H1 (cell line): ENCODE measurements at regions not wholly inside any gene's neighbourhood (a gene's known extent, or its start where the extent isn't known, plus 50 kb on each side); places are given as distances from the start of the nearest gene placed in this dataset.

ENCODE experiments used
- CTCF ChIA-PET: fragments of 300-600 bp; sonication (Branson Sonifier 250); formaldehyde crosslinking; loops from one replicate; lab custom pipeline; 2021; ENCODE audit not compliant: partially characterized antibody; lab: Charles Lee
- POLR2A ChIA-PET: fragments of 300-600 bp; sonication (Branson Sonifier 250); formaldehyde crosslinking; loops from one replicate; lab custom pipeline; 2021; ENCODE audit warnings: inconsistent platforms; ENCODE audit not compliant: partially characterized antibody; lab: Charles Lee
- DNase-seq, 2 experiments: peaks; one replicate each; pipeline versions ENCODE4 v3.0.0 to v3.0.0-alpha.2; 2010 to 2022; ENCODE audit warnings: low spot score in 2 of 2, low read depth in 1 of 2, mixed read lengths in 1 of 2
- FAIRE-seq: peaks from 2 replicates; lab custom pipeline; 2011; peaks lifted over from hg19 to GRCh38; lab: Jason Lieb, UNC
- H2AFZ ChIP-seq: 2 replicates; pipeline ENCODE4 v1.8.1; 2012; ENCODE audit warnings: low read length, inconsistent platforms
- H2AK5ac ChIP-seq: 2 replicates; pipeline ENCODE4 v1.6.1; 2013; ENCODE audit warnings: low read depth, low read length
- H2BK120ac ChIP-seq: replicated peaks from 2 replicates; pipeline ENCODE3; 2013; ENCODE audit warnings: low read depth, low read length, inconsistent platforms
- H2BK12ac ChIP-seq: 2 replicates; pipeline ENCODE4 v1.6.1; 2013; ENCODE audit warnings: low read depth, low read length
- H2BK15ac ChIP-seq: 2 replicates; pipeline ENCODE4 v1.6.1; 2013; ENCODE audit warnings: low read length
- H2BK20ac ChIP-seq: 2 replicates; pipeline ENCODE4 v1.6.1; 2013; ENCODE audit warnings: low read length
- H2BK5ac ChIP-seq: 2 replicates; pipeline ENCODE4 v1.6.1; 2013; ENCODE audit warnings: low read depth, low read length
- H3K14ac ChIP-seq: 2 replicates; pipeline ENCODE4 v1.6.1; 2013; ENCODE audit warnings: inconsistent platforms; ENCODE audit not compliant: insufficient read length
- H3K18ac ChIP-seq: 2 replicates; pipeline ENCODE4 v1.6.1; 2013; ENCODE audit warnings: low read length; ENCODE audit errors: extremely low read depth
- H3K23ac ChIP-seq: 2 replicates; pipeline ENCODE4 v1.6.1; 2013; ENCODE audit warnings: inconsistent platforms; ENCODE audit not compliant: insufficient read length
- H3K23me2 ChIP-seq: 2 replicates; pipeline ENCODE4 v1.6.1; 2013; ENCODE audit warnings: low read depth, low read length
- H3K27ac ChIP-seq: 2 replicates; pipeline ENCODE4 v1.6.1; 2011; ENCODE audit warnings: low read depth, low read length, inconsistent platforms
- H3K27me3 ChIP-seq, 4 experiments: replicated peaks in 1 of 4; 1 replicate in 1 of 4; 2 replicates in 3 of 4; pipeline versions ENCODE4 v1.6.1 to v1.8.1; 2011 to 2013; ENCODE audit warnings: low read length in 3 of 4, mild to moderate bottlenecking in 3 of 4, inconsistent platforms in 2 of 4, mixed read lengths in 2 of 4, moderate library complexity in 1 of 4; ENCODE audit not compliant: control insufficient read depth in 3 of 4, insufficient read depth in 3 of 4; ENCODE audit errors: extremely low read depth in 1 of 4
- H3K36me3 ChIP-seq, 4 experiments: 2 replicates each; pipeline versions ENCODE4 v1.6.1 to v1.8.1; 2011 to 2013; ENCODE audit warnings: mild to moderate bottlenecking in 4 of 4, low read length in 3 of 4, moderate library complexity in 2 of 4, control low read depth in 1 of 4, inconsistent platforms in 1 of 4; ENCODE audit not compliant: insufficient read depth in 4 of 4, control insufficient read depth in 2 of 4
- H3K4ac ChIP-seq: replicated peaks from 2 replicates; pipeline ENCODE3; 2013; ENCODE audit warnings: low read length, low read depth, mixed read lengths, inconsistent platforms; ENCODE audit not compliant: insufficient read length
- H3K4me1 ChIP-seq, 4 experiments: replicated peaks in 1 of 4; 1 replicate in 1 of 4; 2 replicates in 3 of 4; pipeline versions ENCODE4 v1.6.1 to v1.8.1; 2011 to 2013; ENCODE audit warnings: low read length in 3 of 4, inconsistent platforms in 2 of 4, mixed read lengths in 1 of 4; ENCODE audit not compliant: insufficient read depth in 4 of 4, control insufficient read depth in 3 of 4
- H3K4me2 ChIP-seq, 2 experiments: 2 replicates each; pipeline versions ENCODE4 v1.6.1 to v1.8.1; 2011 to 2013; ENCODE audit warnings: low read depth in 2 of 2, low read length in 2 of 2, control low read depth in 1 of 2, inconsistent platforms in 1 of 2, mild to moderate bottlenecking in 1 of 2; ENCODE audit not compliant: insufficient read depth in 1 of 2
- H3K4me3 ChIP-seq, 4 experiments: fragments of 200-600, 300-600 bp in 1 of 4; sonication (generic), shearing (Covaris generic), sonication (Bioruptor Twin) in 1 of 4; 2 replicates each; pipeline versions ENCODE4 v1.5.1 to v1.8.1; 2011 to 2016; ENCODE audit warnings: low read length in 4 of 4, low read depth in 3 of 4, control low read depth in 2 of 4, inconsistent platforms in 2 of 4, mild to moderate bottlenecking in 2 of 4, mixed read lengths in 1 of 4, moderate library complexity in 1 of 4; ENCODE audit not compliant: insufficient read depth in 2 of 4; ENCODE audit errors: extremely low read depth in 1 of 4
- H3K56ac ChIP-seq: replicated peaks from 2 replicates; pipeline ENCODE3; 2013; ENCODE audit warnings: low read depth, mild to moderate bottlenecking, mixed read lengths, low read length, inconsistent platforms; ENCODE audit not compliant: insufficient read length
- H3K79me1 ChIP-seq: 2 replicates; pipeline ENCODE4 v1.6.1; 2013; ENCODE audit warnings: low read depth, low read length, control low read depth
- H3K79me2 ChIP-seq, 2 experiments: 2 replicates each; pipeline versions ENCODE4 v1.6.1 to v1.8.1; 2012 to 2013; ENCODE audit warnings: low read length in 2 of 2, mild to moderate bottlenecking in 2 of 2, inconsistent platforms in 1 of 2; ENCODE audit not compliant: insufficient read depth in 2 of 2, control insufficient read depth in 1 of 2
- H3K9ac ChIP-seq, 4 experiments: replicated peaks in 1 of 4; 1 replicate in 1 of 4; 2 replicates in 3 of 4; pipeline versions ENCODE4 v1.6.1 to v1.8.1; 2011 to 2013; ENCODE audit warnings: low read depth in 3 of 4, low read length in 3 of 4, control low read depth in 2 of 4, mild to moderate bottlenecking in 2 of 4, moderate library complexity in 2 of 4, inconsistent platforms in 1 of 4; ENCODE audit errors: extremely low read depth in 1 of 4
- H3K9me3 ChIP-seq, 2 experiments: 2 replicates each; pipeline versions ENCODE4 v1.6.1 to v1.8.1; 2012 to 2013; ENCODE audit warnings: mild to moderate bottlenecking in 2 of 2, moderate library complexity in 2 of 2, control low read depth in 1 of 2, inconsistent platforms in 1 of 2, low read depth in 1 of 2, low read length in 1 of 2, mixed read lengths in 1 of 2; ENCODE audit not compliant: insufficient read depth in 2 of 2
- H4K20me1 ChIP-seq, 2 experiments: replicated peaks in 1 of 2; 2 replicates each; pipeline versions ENCODE3 to v1.8.1; 2011 to 2013; ENCODE audit warnings: inconsistent platforms in 2 of 2, low read length in 2 of 2, mild to moderate bottlenecking in 1 of 2; ENCODE audit not compliant: insufficient read depth in 2 of 2, control insufficient read depth in 1 of 2
- H4K5ac ChIP-seq: 2 replicates; pipeline ENCODE4 v1.6.1; 2013; ENCODE audit warnings: low read length, low read depth, mixed read lengths, inconsistent platforms; ENCODE audit not compliant: insufficient read length
- H4K8ac ChIP-seq: 2 replicates; pipeline ENCODE4 v1.8.0; 2013; ENCODE audit warnings: mild to moderate bottlenecking, moderate library complexity, low read length, inconsistent platforms; ENCODE audit not compliant: insufficient read depth; ENCODE audit errors: extremely low read depth
- H4K91ac ChIP-seq: replicated peaks from 2 replicates; pipeline ENCODE3; 2013; ENCODE audit warnings: low read length, mixed read lengths, inconsistent platforms; ENCODE audit not compliant: insufficient read length
- EP300 ChIP-seq, 2 experiments: IDR thresholded peaks; 1 replicate in 1 of 2; 2 replicates in 1 of 2; pipeline ENCODE4 v1.6.1; 2011 to 2012; ENCODE audit warnings: low read depth in 2 of 2, low read length in 2 of 2, mild to moderate bottlenecking in 2 of 2, borderline replicate concordance in 1 of 2, inconsistent platforms in 1 of 2, moderate library complexity in 1 of 2
- EZH2 ChIP-seq: fragments of 200-600 bp; sonication (generic); IDR thresholded peaks from 2 replicates; pipeline ENCODE4 v1.7.1; 2012; ENCODE audit warnings: low read depth, mild to moderate bottlenecking, moderate library complexity, low read length, inconsistent platforms; ENCODE audit not compliant: severe bottlenecking
- SIRT6 ChIP-seq: IDR thresholded peaks from one replicate; pipeline ENCODE4 v1.7.1; 2012; ENCODE audit warnings: low read length, inconsistent platforms
- WGBS, 2 experiments: shearing (Covaris generic) in 1 of 2; methylation state at CpG; one replicate each; pipeline versions ENCODE4 v1.1.6 to v1.1.7; 2013 to 2015; ENCODE audit warnings: low lambda C conversion rate in 2 of 2, mixed read lengths in 2 of 2, inconsistent platforms in 1 of 2, low coverage in 1 of 2, missing lambda C conversion rate in 1 of 2; ENCODE audit not compliant: insufficient replicate concordance in 2 of 2, insufficient coverage in 1 of 2, insufficient read length in 1 of 2; ENCODE audit errors: extremely low coverage in 1 of 2, missing lambda C conversion rate in 1 of 2; 5-methylcytosine and 5-hydroxymethylcytosine counted together
- TF ChIP-seq, protein P1 (sequence below): IDR thresholded peaks from 2 replicates; pipeline ENCODE4 v1.6.1; 2011; ENCODE audit warnings: low read depth, mild to moderate bottlenecking, low read length; ENCODE audit not compliant: insufficient read depth
- TF ChIP-seq, protein P2 (sequence below): IDR thresholded peaks from 2 replicates; pipeline ENCODE4 v1.6.1; 2011; ENCODE audit warnings: low read length, improper control_type of control experiment
- TF ChIP-seq, protein P3 (sequence below): IDR thresholded peaks from 2 replicates; pipeline ENCODE4 v1.6.1; 2012; ENCODE audit warnings: low read length, inconsistent platforms

DNA sequence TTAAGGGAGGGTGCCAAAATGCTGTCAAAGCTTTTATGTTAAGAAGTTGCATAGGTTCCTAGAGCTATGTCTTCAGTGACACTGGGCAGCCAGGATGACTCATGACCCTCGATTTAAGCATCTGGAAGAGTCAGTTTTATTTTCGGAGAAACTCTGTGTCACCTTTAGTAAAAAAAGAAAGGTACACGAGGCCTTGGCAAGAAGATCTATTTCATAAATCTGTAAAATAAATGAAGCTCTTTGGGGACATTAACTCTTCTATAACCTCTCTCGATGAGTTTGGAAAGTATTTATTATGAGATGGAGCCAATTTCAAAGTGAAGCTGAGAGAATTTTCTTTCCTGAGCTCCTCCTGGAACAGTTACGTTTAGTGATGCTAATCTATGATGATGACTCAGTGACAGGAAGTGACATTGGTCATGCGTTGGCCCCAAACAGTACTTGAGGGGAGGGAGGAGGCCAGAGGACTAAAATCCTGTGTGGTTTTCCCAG, 156.5 kb downstream of the HLX start:
- Histone ChIP-seq H2BK5ac (no peak overlapping the region), H3K23ac (no peak overlapping the region), H3K9ac (no peak overlapping the region), H3K79me1 (no peaks in the 10 kb centered on the region), H3K9me3 (no peaks in the 10 kb centered on the region), H3K56ac (no peak overlapping the region), H3K4me2 (no peak overlapping the region), H3K23me2 (no peaks in the 10 kb centered on the region; the same call in 1 of the 2 replicates), H2BK12ac (no peak overlapping the region), H4K8ac (no peak overlapping the region), H3K18ac (no peak overlapping the region)
- POLR2A ChIA-PET, result no interaction called here
- no peak for FAIRE-seq
- TF ChIP-seq EZH2 (no peak), EP300 (IDR thresholded peaks at IDR 0.05; ENCODE audit: borderline replicate concordance in 1 of 2, low read depth in 2 of 2, low read length in 2 of 2) (no peak), SIRT6 (no peak)
- TF ChIP-seq, protein P1, sequence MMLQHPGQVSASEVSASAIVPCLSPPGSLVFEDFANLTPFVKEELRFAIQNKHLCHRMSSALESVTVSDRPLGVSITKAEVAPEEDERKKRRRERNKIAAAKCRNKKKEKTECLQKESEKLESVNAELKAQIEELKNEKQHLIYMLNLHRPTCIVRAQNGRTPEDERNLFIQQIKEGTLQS, result no peak
- TF ChIP-seq, protein P2, sequence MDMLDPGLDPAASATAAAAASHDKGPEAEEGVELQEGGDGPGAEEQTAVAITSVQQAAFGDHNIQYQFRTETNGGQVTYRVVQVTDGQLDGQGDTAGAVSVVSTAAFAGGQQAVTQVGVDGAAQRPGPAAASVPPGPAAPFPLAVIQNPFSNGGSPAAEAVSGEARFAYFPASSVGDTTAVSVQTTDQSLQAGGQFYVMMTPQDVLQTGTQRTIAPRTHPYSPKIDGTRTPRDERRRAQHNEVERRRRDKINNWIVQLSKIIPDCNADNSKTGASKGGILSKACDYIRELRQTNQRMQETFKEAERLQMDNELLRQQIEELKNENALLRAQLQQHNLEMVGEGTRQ, result no peak
- TF ChIP-seq, protein P3, sequence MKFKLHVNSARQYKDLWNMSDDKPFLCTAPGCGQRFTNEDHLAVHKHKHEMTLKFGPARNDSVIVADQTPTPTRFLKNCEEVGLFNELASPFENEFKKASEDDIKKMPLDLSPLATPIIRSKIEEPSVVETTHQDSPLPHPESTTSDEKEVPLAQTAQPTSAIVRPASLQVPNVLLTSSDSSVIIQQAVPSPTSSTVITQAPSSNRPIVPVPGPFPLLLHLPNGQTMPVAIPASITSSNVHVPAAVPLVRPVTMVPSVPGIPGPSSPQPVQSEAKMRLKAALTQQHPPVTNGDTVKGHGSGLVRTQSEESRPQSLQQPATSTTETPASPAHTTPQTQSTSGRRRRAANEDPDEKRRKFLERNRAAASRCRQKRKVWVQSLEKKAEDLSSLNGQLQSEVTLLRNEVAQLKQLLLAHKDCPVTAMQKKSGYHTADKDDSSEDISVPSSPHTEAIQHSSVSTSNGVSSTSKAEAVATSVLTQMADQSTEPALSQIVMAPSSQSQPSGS, result no peak
- TF ChIP-seq, all 59 proteins: peak for 0
- Histone ChIP-seq H3K79me2 (no peaks in the 10 kb centered on the region), H3K27ac (no peak overlapping the region), H4K20me1 (no peaks in the 10 kb centered on the region), H3K4ac (no peak overlapping the region), H4K91ac (no peak overlapping the region), H2AK5ac (no peak overlapping the region), H2BK20ac (no peak overlapping the region), H2AFZ (no peak overlapping the region), H3K4me1 (peaks cover 0 to 9% (median 3%) of the 10 kb centered on the region in 4 experiments; a peak in 3 of 7 replicates), H4K5ac (no peak overlapping the region), H2BK120ac (no peak overlapping the region), H3K14ac (no peak overlapping the region), H3K4me3 (no peak overlapping the region), H3K36me3 (no peaks in the 10 kb centered on the region), H2BK15ac (no peak overlapping the region), H3K27me3 (no peaks in the 10 kb centered on the region)
- WGBS, 2 experiments, result 86% methylated on average over 6 of the region's 6 CpGs; no CpG with 5 or more reads in 1 of the 2 experiments
- CTCF ChIA-PET, result interaction anchor here (0.6 to 2.6 kb wide), 5 partner anchors 10 to 238 kb away, joined by 3 to 10 read pairs (median 3); no protein-coding TSS in a partner anchor
- no peak for DNase-seq
